HG03575 (cell line): ENCODE measurements at regions not wholly inside any gene's neighbourhood (a gene's known extent, or its start where the extent isn't known, plus 50 kb on each side); places are given as distances from the start of the nearest gene placed in this dataset.
"Not testable (repeated sequence)": the region's sequence is repeated elsewhere in the genome, so short reads cannot be mapped to it uniquely, and the experiment has no call there.

Experiments used
- ATAC-seq: cut with Tn5 transposase; IDR thresholded peaks from one replicate; pipeline ENCODE4 v1.9.1; 2021; ENCODE audit not compliant: unreplicated experiment, insufficient number of reproducible peaks, low FRiP score; ENCODE audit errors: extremely low read depth

DNA sequence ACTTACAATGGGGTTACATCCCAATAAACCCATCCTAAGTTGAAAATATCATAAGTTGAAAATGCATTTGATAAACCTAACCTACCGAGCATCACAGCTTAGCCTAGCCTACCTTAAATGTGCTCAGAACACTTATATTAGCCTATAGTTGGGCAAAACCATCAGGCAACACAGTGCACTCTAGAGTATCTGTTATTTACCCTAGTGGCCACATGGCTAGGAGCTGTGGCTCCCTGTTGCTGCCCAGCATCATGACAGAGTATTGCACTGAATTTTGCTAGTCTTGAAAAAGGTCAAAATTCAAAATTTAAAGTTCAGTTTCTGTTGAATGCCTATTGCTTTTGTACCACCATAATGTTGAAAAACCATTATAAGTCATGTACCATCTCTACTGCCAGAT, 482.7 kb upstream of the ZEB2 start:
- no peak for ATAC-seq

GRCh38 chr2:145000376-145000775, 480.5 kb upstream of the ZEB2 start:
- ATAC-seq: no peak

GRCh38 chr2:144999936-145000335, 480.0 kb upstream of the ZEB2 start:
- ATAC-seq: no peak

GRCh38 chr2:144999071-144999875, 479.4 kb upstream of the ZEB2 start:
- ATAC-seq: no peak

- no peak for ATAC-seq
Observed at GRCh38 chr2:144998435-144998834, 478.5 kb upstream of the ZEB2 start.

- ATAC-seq: no peak
Observed at GRCh38 chr2:144996225-144996795, 476.4 kb upstream of the ZEB2 start.

GRCh38 chr2:144995482-144995881, 475.6 kb upstream of the ZEB2 start:
- no peak for ATAC-seq

DNA sequence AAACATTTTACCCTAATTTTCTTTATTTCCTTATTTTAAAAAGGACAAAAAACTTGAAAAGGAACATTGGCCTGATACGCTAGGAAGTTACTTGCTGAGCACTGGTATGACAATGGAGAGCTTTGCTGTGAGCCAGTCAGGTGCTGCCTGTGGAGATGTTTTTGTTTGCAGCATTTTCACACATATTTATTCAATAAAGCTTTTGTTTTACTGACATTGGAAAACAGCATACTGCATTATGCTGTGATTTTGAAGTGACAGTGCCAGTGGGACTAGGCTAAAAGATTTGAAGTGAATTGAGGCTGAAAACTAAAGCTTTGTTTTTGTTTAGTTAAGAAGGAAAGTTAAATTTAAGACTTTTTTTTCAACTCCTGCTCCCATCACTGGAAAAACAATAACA, 470.7 kb upstream of the ZEB2 start:
- ATAC-seq: no peak

DNA sequence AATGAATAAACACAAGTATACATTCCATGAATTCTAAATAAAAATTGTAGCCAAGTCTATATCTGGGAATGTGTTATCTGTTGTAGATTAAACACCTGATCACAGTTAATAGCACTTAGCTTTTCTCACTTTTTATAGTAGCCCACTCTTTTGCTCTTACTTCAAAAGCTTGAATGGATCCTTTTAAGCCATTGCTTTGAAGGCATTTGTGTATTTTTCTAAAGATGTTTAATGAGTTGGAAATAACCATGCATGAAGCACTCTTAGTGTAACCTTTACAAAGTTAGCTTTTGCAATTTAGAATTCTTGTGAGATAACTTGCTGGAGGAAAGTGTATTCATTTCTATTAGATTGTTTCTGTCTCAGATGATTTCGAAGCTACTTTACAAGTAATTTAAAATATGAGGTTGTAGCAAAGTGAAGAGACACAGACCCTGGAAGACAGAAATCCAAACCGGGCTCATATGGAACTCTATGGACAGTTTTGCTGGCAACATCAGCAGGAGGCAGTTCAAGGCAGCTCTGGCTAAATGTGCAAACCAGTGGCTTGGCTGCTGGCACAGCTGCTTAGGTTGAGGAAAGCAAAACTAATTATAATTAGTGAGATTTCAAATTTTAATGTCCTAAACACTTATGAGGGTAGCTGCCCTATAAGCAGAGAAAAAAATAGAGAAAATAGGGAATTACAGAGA, 469.8 kb upstream of the ZEB2 start:
- ATAC-seq: no peak

GRCh38 chr2:144988591-144988990, 468.7 kb upstream of the ZEB2 start:
- ATAC-seq: no peak

DNA sequence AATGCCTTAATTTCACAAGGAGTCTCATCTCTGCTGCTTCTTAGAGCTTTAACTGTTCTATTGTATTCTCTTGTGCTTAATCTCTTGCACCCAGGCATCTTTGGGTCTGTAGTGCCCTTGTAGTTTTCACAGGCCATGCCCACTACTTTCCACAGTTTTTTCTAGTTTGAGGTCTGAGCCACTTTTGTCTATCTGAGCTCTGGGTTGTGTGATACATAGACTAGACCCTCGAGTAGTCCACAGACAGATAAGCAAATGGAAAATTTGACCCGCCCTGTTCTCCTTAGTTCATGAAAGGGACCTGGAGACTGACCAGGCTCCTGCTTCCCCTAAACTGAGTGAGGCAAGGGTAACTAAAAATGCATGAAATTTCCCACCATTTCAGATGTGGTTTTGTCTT, 466.8 kb upstream of the ZEB2 start:
- ATAC-seq: no peak

DNA sequence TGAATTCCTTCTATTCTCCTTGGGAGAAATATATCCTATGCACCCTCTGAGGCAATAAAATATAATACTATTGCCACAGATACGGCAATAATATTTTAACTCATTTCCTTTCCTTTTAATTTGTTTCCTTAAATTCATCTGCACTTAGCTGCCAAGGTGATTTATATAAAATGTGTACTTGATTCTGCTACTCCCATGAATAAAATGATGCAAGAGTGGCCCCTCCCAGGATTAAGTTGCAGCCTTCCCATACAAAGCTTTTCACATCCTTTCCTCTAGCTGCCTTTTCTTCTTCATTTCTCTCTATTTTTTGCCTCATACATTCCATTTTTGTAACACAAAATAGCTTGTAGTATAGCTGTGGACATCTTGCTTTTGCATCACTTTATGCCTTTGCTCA, 464.1 kb upstream of the ZEB2 start:
- no peak for ATAC-seq

- no peak for ATAC-seq
Observed at GRCh38 chr2:144983107-144983506, 463.2 kb upstream of the ZEB2 start.

- ATAC-seq: no peak
Observed at GRCh38 chr2:144982481-144982880, 462.6 kb upstream of the ZEB2 start.

DNA sequence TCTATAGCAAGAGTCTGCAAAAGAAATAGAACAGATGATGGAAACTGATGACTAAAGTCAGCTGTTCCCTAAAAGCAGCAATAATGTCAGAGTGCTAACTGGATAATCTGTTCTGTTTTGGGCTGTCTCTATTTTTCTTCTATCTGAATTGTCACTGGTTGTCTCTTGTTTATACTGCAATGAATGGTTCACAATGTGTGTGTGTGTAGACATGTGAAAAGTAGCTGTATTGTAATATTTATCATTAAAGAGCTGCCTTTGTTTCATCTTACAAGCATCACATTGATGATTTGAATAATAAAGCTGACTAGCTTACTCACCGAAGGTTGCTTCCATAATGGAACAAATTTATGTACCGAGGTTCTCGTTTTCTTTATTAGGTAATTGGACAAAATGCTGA, 456.0 kb upstream of the ZEB2 start:
- no peak for ATAC-seq

GRCh38 chr2:144972676-144973075, 452.8 kb upstream of the ZEB2 start:
- no peak for ATAC-seq

- ATAC-seq: no peak
Observed at GRCh38 chr2:144971786-144972335, 451.9 kb upstream of the ZEB2 start.

GRCh38 chr2:144970410-144970809, 450.5 kb upstream of the ZEB2 start:
- not testable (repeated sequence) for ATAC-seq

DNA sequence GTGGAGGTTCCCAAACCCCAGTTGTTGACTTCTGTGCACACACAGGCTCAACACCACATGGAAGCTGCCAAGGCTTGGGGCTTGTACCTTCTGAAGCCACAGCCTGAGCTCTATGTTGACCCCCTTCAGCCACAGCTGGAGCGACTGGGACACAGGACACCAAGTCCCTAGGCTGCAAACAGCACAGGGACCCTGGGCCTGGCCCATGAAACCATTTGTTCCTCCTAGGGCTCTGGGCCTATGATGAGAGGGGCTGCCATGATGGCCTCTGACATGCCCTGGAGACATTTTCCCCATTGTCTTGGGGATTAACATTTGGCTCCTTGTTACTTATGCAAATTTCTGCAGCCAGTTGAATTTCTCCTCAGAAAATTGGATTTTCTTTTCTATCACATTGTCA, 449.6 kb upstream of the ZEB2 start:
- not testable (repeated sequence) for ATAC-seq

GRCh38 chr2:144967961-144968360, 448.0 kb upstream of the ZEB2 start:
- no peak for ATAC-seq
